ENCODE measurements at regions not wholly inside any gene's neighbourhood (a gene's known extent, or its start where the extent isn't known, plus 50 kb on each side); places are given as distances from the start of the nearest gene placed in this dataset.

- no peak for DNase-seq
- H3K27me3 Mint-ChIP-seq: peaks cover 28% of the 10 kb centered on the region
- no peak overlapping the region for H3K4me3 Mint-ChIP-seq
- H3K36me3 Mint-ChIP-seq (ENCODE audit: low read depth): peaks cover 3% of the 10 kb centered on the region
- H3K27ac Mint-ChIP-seq: no peak overlapping the region
- no peak for ATAC-seq
- H3K4me1 Mint-ChIP-seq: no peaks in the 10 kb centered on the region
- H3K9me3 ChIP-seq (ENCODE audit: control insufficient read depth, low read length, poor library complexity, severe bottlenecking): no peaks in the 10 kb centered on the region
These were observed 196.9 kb downstream of the C1D start for GRCh38 chr2:67865917-67866316.

GRCh38 chr2:67867735-67868134 is 195.1 kb downstream of the C1D start:
- no peaks in the 10 kb centered on the region for H3K4me1 Mint-ChIP-seq
- H3K4me3 Mint-ChIP-seq: no peak overlapping the region
- peaks cover 3% of the 10 kb centered on the region for H3K36me3 Mint-ChIP-seq (ENCODE audit: low read depth)
- no peak for ATAC-seq
- no peak for DNase-seq
- H3K27me3 Mint-ChIP-seq: peaks cover 38% of the 10 kb centered on the region
- H3K27ac Mint-ChIP-seq: no peak overlapping the region
- no peaks in the 10 kb centered on the region for H3K9me3 ChIP-seq (ENCODE audit: control insufficient read depth, low read length, poor library complexity, severe bottlenecking)

DNA sequence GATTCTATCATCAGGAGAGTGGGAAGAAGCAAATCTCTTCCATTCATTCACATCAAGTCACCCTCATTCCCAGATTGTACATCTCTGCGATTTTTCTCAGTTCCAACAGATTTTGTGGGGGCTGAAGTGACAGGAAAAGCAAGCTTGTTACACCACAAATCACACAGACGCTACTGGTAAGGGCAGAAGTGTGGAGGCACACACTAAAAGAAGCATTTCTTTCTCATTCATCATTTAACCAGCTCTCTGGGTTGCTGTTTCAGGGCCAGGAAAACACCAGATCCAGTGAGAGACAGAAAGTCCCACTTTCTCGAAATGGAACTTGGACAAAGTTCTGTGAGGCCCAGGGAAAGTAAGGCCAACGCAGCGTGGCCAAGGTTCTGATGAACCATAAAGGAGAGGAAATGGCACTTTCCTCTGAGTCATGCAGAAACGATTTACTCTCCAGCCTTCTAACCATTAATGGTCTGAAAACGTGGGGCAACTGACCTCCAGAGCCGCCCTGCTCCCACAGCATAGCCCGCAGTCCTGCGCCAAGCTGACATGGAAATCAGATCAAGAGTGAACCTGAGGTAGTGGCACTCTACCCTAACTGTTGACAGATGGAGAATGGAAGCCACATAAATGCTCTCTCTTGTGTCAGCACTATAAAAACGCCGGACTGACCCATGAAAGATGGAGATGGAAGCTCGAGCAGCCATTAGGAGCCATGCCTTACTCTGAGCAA is 191.0 kb downstream of the C1D start:
- no peak for ATAC-seq
- peaks cover 31% of the 10 kb centered on the region for H3K27me3 Mint-ChIP-seq
- DNase-seq: no peak

GRCh38 chr2:67872481-67872880 is 190.3 kb downstream of the C1D start:
- no peak overlapping the region for H3K27ac Mint-ChIP-seq
- H3K4me3 Mint-ChIP-seq: no peak overlapping the region
- ATAC-seq (no peak), DNase-seq (no peak)
- peaks cover 36% of the 10 kb centered on the region for H3K27me3 Mint-ChIP-seq
- peaks cover 3% of the 10 kb centered on the region for H3K36me3 Mint-ChIP-seq (ENCODE audit: low read depth)
- no peaks in the 10 kb centered on the region for H3K4me1 Mint-ChIP-seq
- no peaks in the 10 kb centered on the region for H3K9me3 ChIP-seq (ENCODE audit: control insufficient read depth, low read length, poor library complexity, severe bottlenecking)

More for the DNA sequence above, 191.0 kb downstream of the C1D start:
- no peaks in the 10 kb centered on the region for H3K9me3 ChIP-seq (ENCODE audit: control insufficient read depth, low read length, poor library complexity, severe bottlenecking)
- no peak overlapping the region for H3K4me3 Mint-ChIP-seq
- peaks cover 3% of the 10 kb centered on the region for H3K36me3 Mint-ChIP-seq (ENCODE audit: low read depth)
- H3K4me1 Mint-ChIP-seq: no peaks in the 10 kb centered on the region
- H3K27ac Mint-ChIP-seq: no peak overlapping the region

- H3K27me3 Mint-ChIP-seq: peaks cover 31% of the 10 kb centered on the region
- no peak for ATAC-seq
These were observed 188.9 kb downstream of the C1D start for GRCh38 chr2:67873916-67874315.

GRCh38 chr2:67876176-67876575 is 186.6 kb downstream of the C1D start:
- peaks cover 29% of the 10 kb centered on the region for H3K27me3 Mint-ChIP-seq
- no peak overlapping the region for H3K27ac Mint-ChIP-seq
- ATAC-seq (no peak), DNase-seq (no peak)
- H3K36me3 Mint-ChIP-seq (ENCODE audit: low read depth): no peaks in the 10 kb centered on the region
- H3K4me1 Mint-ChIP-seq: no peaks in the 10 kb centered on the region
- H3K9me3 ChIP-seq (ENCODE audit: control insufficient read depth, low read length, poor library complexity, severe bottlenecking): no peaks in the 10 kb centered on the region
- H3K4me3 Mint-ChIP-seq: no peak overlapping the region

More at GRCh38 chr2:67873916-67874315, 188.9 kb downstream of the C1D start:
- Mint-ChIP-seq H3K36me3 (ENCODE audit: low read depth) (peaks cover 3% of the 10 kb centered on the region), H3K4me3 (no peak overlapping the region), H3K27ac (no peak overlapping the region), H3K4me1 (no peaks in the 10 kb centered on the region)
- no peak for DNase-seq
- H3K9me3 ChIP-seq (ENCODE audit: control insufficient read depth, low read length, poor library complexity, severe bottlenecking): no peaks in the 10 kb centered on the region

DNA sequence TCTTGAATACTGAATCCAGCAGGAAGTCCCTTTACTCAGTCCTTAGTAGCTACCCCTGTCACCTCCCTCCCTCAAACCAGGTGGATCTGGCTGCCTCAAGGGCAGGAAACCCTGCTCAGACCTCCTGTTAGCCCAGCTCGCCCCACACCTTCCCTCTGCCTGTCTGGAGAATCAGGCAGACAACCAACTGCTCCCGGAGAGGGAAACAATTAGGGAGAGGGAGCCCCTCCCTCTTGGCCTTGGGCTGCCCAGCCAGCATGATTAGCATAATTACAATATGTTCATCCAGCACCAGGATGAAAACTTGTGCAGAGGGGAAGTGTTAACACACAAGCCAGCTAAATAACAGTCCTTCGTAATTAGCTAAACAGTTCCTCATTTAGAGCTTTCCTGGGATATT is 185.5 kb downstream of the C1D start:
- DNase-seq (no peak), ATAC-seq (no peak)
- H3K36me3 Mint-ChIP-seq (ENCODE audit: low read depth): no peaks in the 10 kb centered on the region
- peaks cover 33% of the 10 kb centered on the region for H3K27me3 Mint-ChIP-seq
- H3K27ac Mint-ChIP-seq: no peak overlapping the region
- H3K9me3 ChIP-seq (ENCODE audit: control insufficient read depth, low read length, poor library complexity, severe bottlenecking): no peaks in the 10 kb centered on the region
- no peak overlapping the region for H3K4me3 Mint-ChIP-seq
- H3K4me1 Mint-ChIP-seq: no peaks in the 10 kb centered on the region

DNA sequence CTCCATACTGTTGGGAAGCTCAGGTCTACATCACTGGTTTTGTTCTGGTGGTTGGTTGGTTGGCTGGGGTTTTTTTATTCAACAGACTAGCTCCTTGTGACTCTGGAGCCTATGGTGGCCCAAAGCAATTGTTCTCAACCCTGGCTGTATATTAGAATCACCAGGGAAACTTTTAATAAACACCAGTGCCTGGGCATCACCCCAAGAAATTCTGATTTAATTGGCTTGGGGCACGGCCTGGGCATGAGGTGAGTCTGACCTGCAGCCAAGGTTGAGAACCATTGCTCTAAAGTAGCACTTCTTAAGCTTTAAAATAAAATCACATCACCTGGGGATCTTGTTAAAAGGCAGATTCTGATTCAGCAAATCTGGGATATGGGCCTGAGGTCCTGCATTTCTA is 184.1 kb downstream of the C1D start:
- ATAC-seq (no peak), DNase-seq (no peak)
- H3K4me3 Mint-ChIP-seq: no peak overlapping the region
- no peaks in the 10 kb centered on the region for H3K9me3 ChIP-seq (ENCODE audit: control insufficient read depth, low read length, poor library complexity, severe bottlenecking)
- no peak overlapping the region for H3K27ac Mint-ChIP-seq
- H3K36me3 Mint-ChIP-seq (ENCODE audit: low read depth): no peaks in the 10 kb centered on the region
- no peaks in the 10 kb centered on the region for H3K4me1 Mint-ChIP-seq
- peaks cover 36% of the 10 kb centered on the region for H3K27me3 Mint-ChIP-seq

DNA sequence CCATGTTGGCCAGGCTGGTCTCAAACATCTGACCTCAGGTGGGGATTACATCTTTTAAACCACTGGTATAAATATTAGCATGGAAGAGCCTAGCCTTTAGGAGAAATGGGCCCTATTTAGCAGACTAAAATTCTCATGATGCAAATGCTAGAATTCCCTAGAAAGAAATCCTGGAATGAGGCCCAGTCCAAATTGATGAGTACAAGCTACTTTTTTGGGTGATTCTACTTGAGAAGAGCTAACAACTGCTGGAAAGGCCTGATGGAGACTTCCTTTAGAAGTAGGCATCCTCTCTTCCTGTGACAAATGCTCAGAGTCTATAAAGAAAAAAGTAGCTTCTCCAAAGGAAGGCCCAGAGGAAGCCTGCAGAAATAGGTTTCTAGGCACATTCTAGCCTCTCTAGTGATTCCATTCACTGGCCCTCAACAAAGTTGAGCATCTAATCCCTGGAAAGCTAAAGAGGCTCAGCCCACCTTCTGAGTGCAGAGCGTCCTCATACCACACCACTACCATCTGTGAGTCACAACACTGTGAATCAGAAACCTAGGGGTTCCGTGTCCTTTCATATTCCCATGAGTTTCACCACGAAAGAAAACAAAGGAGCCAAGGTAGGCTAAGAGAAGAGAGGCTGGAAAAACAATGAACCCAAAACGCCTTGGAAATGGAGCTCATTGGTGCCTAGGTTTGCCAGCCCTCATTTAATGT is 183.1 kb downstream of the C1D start:
- Mint-ChIP-seq H3K27me3 (peaks cover 40% of the 10 kb centered on the region), H3K27ac (no peak overlapping the region), H3K4me3 (no peak overlapping the region), H3K36me3 (ENCODE audit: low read depth) (peaks cover 2% of the 10 kb centered on the region), H3K4me1 (no peaks in the 10 kb centered on the region)
- DNase-seq: no peak
- ATAC-seq: no peak
- H3K9me3 ChIP-seq (ENCODE audit: control insufficient read depth, low read length, poor library complexity, severe bottlenecking): no peaks in the 10 kb centered on the region

DNA sequence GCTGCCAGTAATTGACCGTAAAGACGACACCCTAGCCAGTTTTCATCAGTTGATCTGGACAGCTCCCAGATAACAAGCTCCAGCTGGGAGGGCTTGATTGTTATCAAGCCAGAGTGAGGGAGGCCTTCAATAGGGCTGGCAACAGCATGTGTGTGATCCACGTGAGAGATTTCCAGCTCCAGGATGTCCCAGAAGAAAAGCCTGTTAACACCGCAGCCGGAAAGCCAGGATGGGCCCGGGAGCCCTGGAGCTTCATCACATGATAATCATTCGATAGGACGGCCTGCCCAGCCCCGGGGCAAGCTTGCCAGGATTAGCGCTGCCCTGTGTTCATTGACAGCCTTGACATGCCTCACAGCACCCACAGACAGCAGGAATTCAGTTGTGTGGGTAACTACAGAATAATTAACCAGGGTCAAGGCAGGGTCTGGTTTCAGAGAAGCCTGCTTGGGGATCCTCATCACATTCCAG is 182.5 kb downstream of the C1D start:
- DNase-seq (no peak), ATAC-seq (no peak)
- Mint-ChIP-seq H3K4me1 (no peaks in the 10 kb centered on the region), H3K27ac (no peak overlapping the region), H3K4me3 (no peak overlapping the region), H3K36me3 (ENCODE audit: low read depth) (peaks cover 2% of the 10 kb centered on the region), H3K27me3 (peaks cover 34% of the 10 kb centered on the region)
- no peaks in the 10 kb centered on the region for H3K9me3 ChIP-seq (ENCODE audit: control insufficient read depth, low read length, poor library complexity, severe bottlenecking)

- Mint-ChIP-seq H3K4me1 (no peaks in the 10 kb centered on the region), H3K4me3 (no peak overlapping the region), H3K27ac (no peak overlapping the region), H3K36me3 (ENCODE audit: low read depth) (peaks cover 2% of the 10 kb centered on the region), H3K27me3 (peaks cover 27% of the 10 kb centered on the region)
- no peak for ATAC-seq
- no peaks in the 10 kb centered on the region for H3K9me3 ChIP-seq (ENCODE audit: control insufficient read depth, low read length, poor library complexity, severe bottlenecking)
- DNase-seq: no peak
These were observed 181.0 kb downstream of the C1D start for GRCh38 chr2:67881816-67882215.

GRCh38 chr2:67883316-67884087 is 179.3 kb downstream of the C1D start:
- ATAC-seq (no peak), DNase-seq (no peak)
- Mint-ChIP-seq H3K27me3 (peaks cover 19% of the 10 kb centered on the region), H3K4me1 (no peaks in the 10 kb centered on the region), H3K36me3 (ENCODE audit: low read depth) (peaks cover 2% of the 10 kb centered on the region), H3K4me3 (no peak overlapping the region), H3K27ac (no peak overlapping the region)
- H3K9me3 ChIP-seq (ENCODE audit: control insufficient read depth, low read length, poor library complexity, severe bottlenecking): no peaks in the 10 kb centered on the region

- no peak for ATAC-seq
- peaks cover 7% of the 10 kb centered on the region for H3K27me3 Mint-ChIP-seq
- no peak overlapping the region for H3K4me3 Mint-ChIP-seq
- H3K36me3 Mint-ChIP-seq (ENCODE audit: low read depth): peaks cover 2% of the 10 kb centered on the region
- H3K9me3 ChIP-seq (ENCODE audit: control insufficient read depth, low read length, poor library complexity, severe bottlenecking): no peaks in the 10 kb centered on the region
- DNase-seq: no peak
- no peaks in the 10 kb centered on the region for H3K4me1 Mint-ChIP-seq
- H3K27ac Mint-ChIP-seq: no peak overlapping the region
These were observed 174.3 kb downstream of the C1D start for GRCh38 chr2:67888351-67889005.

Data from T-helper 17 cell (primary cell).